ENCODE measurements at regions not wholly inside any gene's neighbourhood (a gene's known extent, or its start where the extent isn't known, plus 50 kb on each side); places are given as distances from the start of the nearest gene placed in this dataset.

DNA sequence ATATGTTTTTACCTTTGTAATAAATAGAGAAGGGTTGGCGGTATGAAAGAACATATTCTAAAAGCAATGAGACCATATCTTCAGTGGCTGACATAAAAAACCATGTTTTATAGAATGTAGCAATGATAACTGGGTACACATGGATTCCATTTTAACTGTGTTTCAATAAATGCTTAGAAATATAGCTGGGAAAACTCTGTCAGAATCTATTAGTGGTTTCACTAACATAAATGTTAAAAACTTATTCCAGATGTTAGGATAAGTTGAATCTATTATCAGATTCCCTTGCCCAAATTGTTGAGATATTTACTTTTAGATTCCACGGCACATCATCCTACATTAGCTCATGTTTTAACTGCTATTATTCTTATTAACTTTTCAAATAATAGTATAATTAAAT lies 772.2 kb upstream of the ALCAM start:
- POLR2A ChIA-PET: no interaction called here
- TF ChIP-seq HES2 (IDR thresholded peaks at IDR 0.05): no peak
- TF ChIP-seq RARB (CRISPR knock-in tag; IDR thresholded peaks at IDR 0.05): no peak
- TF ChIP-seq MYC (IDR thresholded peaks at IDR 0.05; ENCODE audit: borderline replicate concordance, low read length): no peak
- TF ChIP-seq, protein P1, sequence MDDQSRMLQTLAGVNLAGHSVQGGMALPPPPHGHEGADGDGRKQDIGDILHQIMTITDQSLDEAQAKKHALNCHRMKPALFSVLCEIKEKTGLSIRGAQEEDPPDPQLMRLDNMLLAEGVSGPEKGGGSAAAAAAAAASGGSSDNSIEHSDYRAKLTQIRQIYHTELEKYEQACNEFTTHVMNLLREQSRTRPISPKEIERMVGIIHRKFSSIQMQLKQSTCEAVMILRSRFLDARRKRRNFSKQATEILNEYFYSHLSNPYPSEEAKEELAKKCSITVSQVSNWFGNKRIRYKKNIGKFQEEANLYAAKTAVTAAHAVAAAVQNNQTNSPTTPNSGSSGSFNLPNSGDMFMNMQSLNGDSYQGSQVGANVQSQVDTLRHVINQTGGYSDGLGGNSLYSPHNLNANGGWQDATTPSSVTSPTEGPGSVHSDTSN (IDR thresholded peaks at IDR 0.05): no peak
- H3K27ac ChIP-seq: no peak overlapping the region
- ATAC-seq (no peak), FAIRE-seq (no peak), DNase-seq (ENCODE audit: low read depth in 1 of 2, low spot score in 1 of 2) (no peak)
- H3K4me1 ChIP-seq: no peaks in the 10 kb centered on the region
- H3K4me2 ChIP-seq: no peak overlapping the region
- CTCF ChIA-PET: no interaction called here
- WGBS (ENCODE audit: missing lambda C conversion rate): 76% methylated on average over 2 of the region's 2 CpGs
- H3K9me3 ChIP-seq: no peaks in the 10 kb centered on the region
- H3K4me3 ChIP-seq: no peak overlapping the region

GRCh38 chr3:104596054-104596453 lies 770.7 kb upstream of the ALCAM start:
- no peak for FAIRE-seq
- 68% methylated on average over 2 of the region's 2 CpGs for WGBS (ENCODE audit: missing lambda C conversion rate)
- Histone ChIP-seq H3K27ac (no peak overlapping the region), H3K4me2 (no peak overlapping the region), H3K9me3 (no peaks in the 10 kb centered on the region), H3K4me1 (no peaks in the 10 kb centered on the region), H3K4me3 (no peak overlapping the region)
- ATAC-seq: no peak
- DNase-seq (ENCODE audit: low read depth in 1 of 2, low spot score in 1 of 2): no peak
- POLR2A ChIA-PET: interaction anchor here (0.7 kb wide), 1 partner anchor 771 kb away, joined by 7 read pairs; the partner anchor contains the start of gene ALCAM
- CTCF ChIA-PET: interaction anchor here (0.7 to 1.9 kb wide), 13 partner anchors 10 to 922 kb away, joined by 3 to 19 read pairs (median 4); partner anchors contain the start of gene ALCAM
- TF ChIP-seq ESRRA (IDR thresholded peaks at IDR 0.05; ENCODE audit: borderline replicate concordance, low read length): no peak
- no peak for TF ChIP-seq NPAS2 (CRISPR knock-in tag; IDR thresholded peaks at IDR 0.05; ENCODE audit: borderline replicate concordance)
- no peak for TF ChIP-seq POLR2A (IDR thresholded peaks at IDR 0.05; ENCODE audit: low read length)
- TF ChIP-seq HES2 (IDR thresholded peaks at IDR 0.05): no peak
- no peak for TF ChIP-seq HOXB13 (CRISPR knock-in tag; IDR thresholded peaks at IDR 0.05; ENCODE audit: low read depth)
- TF ChIP-seq RCOR1 (IDR thresholded peaks at IDR 0.05; ENCODE audit: low read depth, low read length): no peak
- TF ChIP-seq MAFK (IDR thresholded peaks at IDR 0.05; ENCODE audit: partially characterized antibody): no peak
- no peak for TF ChIP-seq PHF8 (IDR thresholded peaks at IDR 0.05; ENCODE audit: borderline replicate concordance, low read depth)
- no peak for TF ChIP-seq POLR2AphosphoS2 (conservative IDR thresholded peaks at IDR 0.05; ENCODE audit: low read length)

DNA sequence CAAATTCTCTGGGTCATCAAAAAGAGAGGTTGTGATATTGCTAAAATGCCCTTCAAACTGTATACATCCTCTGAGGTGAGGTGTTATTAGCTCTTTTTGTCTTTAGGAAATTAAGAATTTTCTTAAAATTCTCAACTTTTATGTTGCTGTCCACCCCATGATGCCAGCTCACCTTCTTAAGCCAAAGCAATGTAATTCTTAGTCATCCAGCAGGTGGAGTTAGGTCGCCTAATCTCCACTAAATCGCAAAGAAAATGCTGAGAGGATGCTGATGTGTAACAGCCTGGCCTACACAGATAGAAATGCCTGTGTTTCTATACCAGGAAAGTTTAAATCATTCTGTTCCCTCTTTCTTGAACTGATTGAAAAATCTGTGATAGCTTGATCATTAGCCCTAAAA lies 770.2 kb upstream of the ALCAM start:
- H3K4me2 ChIP-seq: no peak overlapping the region
- H3K27ac ChIP-seq: no peak overlapping the region
- no peaks in the 10 kb centered on the region for H3K4me1 ChIP-seq
- WGBS (ENCODE audit: missing lambda C conversion rate): 3% methylated on average over 2 of the region's 2 CpGs
- CTCF ChIA-PET: interaction anchor here (0.6 to 1.9 kb wide), 17 partner anchors 8 to 955 kb away, joined by 3 to 19 read pairs (median 4); partner anchors contain the start of gene ALCAM
- FAIRE-seq: no peak
- DNase-seq (ENCODE audit: low read depth in 1 of 2, low spot score in 1 of 2): peak; percentile 13 to 59
- no peak overlapping the region for H3K4me3 ChIP-seq
- H3K9me3 ChIP-seq: no peaks in the 10 kb centered on the region
- POLR2A ChIA-PET: interaction anchor here (0.7 kb wide), 1 partner anchor 770 kb away, joined by 7 read pairs; the partner anchor contains the start of gene ALCAM
- ATAC-seq: peak; percentile 86 to 93; a peak in 5 of 6 replicates
- no peak for TF ChIP-seq ESRRA (IDR thresholded peaks at IDR 0.05; ENCODE audit: borderline replicate concordance, low read length)
- TF ChIP-seq MYC (IDR thresholded peaks at IDR 0.05; ENCODE audit: borderline replicate concordance, low read length): no peak
- no peak for TF ChIP-seq ZFP36 (IDR thresholded peaks at IDR 0.05; ENCODE audit: borderline replicate concordance, partially characterized antibody)
- TF ChIP-seq HOXB13 (CRISPR knock-in tag; IDR thresholded peaks at IDR 0.05; ENCODE audit: low read depth): no peak
- TF ChIP-seq ZC3H11A (IDR thresholded peaks at IDR 0.05): no peak
- no peak for TF ChIP-seq RCOR1 (IDR thresholded peaks at IDR 0.05; ENCODE audit: low read depth, low read length)
- no peak for TF ChIP-seq POLR2A (IDR thresholded peaks at IDR 0.05; ENCODE audit: low read length)
- TF ChIP-seq JUN (IDR thresholded peaks at IDR 0.05): no peak
- no peak for TF ChIP-seq CBX2 (IDR thresholded peaks at IDR 0.05; ENCODE audit: borderline replicate concordance, low read depth)
- no peak for TF ChIP-seq REST (IDR thresholded peaks at IDR 0.05)
- TF ChIP-seq RAD21 (conservative IDR thresholded peaks at IDR 0.05 in 1 of 2, IDR thresholded peaks at IDR 0.05 in 1 of 2): peak; percentile 59 to 64
- peak; percentile 73 for TF ChIP-seq SMC3 (IDR thresholded peaks at IDR 0.05)
- TF ChIP-seq, protein P2, sequence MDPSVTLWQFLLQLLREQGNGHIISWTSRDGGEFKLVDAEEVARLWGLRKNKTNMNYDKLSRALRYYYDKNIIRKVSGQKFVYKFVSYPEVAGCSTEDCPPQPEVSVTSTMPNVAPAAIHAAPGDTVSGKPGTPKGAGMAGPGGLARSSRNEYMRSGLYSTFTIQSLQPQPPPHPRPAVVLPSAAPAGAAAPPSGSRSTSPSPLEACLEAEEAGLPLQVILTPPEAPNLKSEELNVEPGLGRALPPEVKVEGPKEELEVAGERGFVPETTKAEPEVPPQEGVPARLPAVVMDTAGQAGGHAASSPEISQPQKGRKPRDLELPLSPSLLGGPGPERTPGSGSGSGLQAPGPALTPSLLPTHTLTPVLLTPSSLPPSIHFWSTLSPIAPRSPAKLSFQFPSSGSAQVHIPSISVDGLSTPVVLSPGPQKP (IDR thresholded peaks at IDR 0.05; ENCODE audit: low read depth, low read length): no peak
- TF ChIP-seq EP300 (IDR thresholded peaks at IDR 0.05): no peak
- no peak for TF ChIP-seq ATOH8 (CRISPR knock-in tag; IDR thresholded peaks at IDR 0.05; ENCODE audit: low read depth)
- TF ChIP-seq, protein P3, sequence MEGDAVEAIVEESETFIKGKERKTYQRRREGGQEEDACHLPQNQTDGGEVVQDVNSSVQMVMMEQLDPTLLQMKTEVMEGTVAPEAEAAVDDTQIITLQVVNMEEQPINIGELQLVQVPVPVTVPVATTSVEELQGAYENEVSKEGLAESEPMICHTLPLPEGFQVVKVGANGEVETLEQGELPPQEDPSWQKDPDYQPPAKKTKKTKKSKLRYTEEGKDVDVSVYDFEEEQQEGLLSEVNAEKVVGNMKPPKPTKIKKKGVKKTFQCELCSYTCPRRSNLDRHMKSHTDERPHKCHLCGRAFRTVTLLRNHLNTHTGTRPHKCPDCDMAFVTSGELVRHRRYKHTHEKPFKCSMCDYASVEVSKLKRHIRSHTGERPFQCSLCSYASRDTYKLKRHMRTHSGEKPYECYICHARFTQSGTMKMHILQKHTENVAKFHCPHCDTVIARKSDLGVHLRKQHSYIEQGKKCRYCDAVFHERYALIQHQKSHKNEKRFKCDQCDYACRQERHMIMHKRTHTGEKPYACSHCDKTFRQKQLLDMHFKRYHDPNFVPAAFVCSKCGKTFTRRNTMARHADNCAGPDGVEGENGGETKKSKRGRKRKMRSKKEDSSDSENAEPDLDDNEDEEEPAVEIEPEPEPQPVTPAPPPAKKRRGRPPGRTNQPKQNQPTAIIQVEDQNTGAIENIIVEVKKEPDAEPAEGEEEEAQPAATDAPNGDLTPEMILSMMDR (IDR thresholded peaks at IDR 0.05): peak; percentile 57

All from A549 (cell line).